ENCODE measurements at regions not wholly inside any gene's neighbourhood (a gene's known extent, or its start where the extent isn't known, plus 50 kb on each side); places are given as distances from the start of the nearest gene placed in this dataset.

- Histone ChIP-seq H3F3A (ENCODE audit: insufficient read depth, low read depth) (peaks cover 50% of the 10 kb centered on the region), H3K79me2 (ENCODE audit: low read depth) (no peaks in the 10 kb centered on the region), H3K4me3 (no peak overlapping the region), H2AFZ (no peak overlapping the region), H3K27me3 (ENCODE audit: insufficient read depth, low read depth) (no peaks in the 10 kb centered on the region), H3K9me3 (ENCODE audit: insufficient read depth, low read depth) (0 out of 2 replicates have a peak, but pooled peaks cover 9% of the 10 kb centered on the region), H3K36me3 (ENCODE audit: low read depth) (no peaks in the 10 kb centered on the region), H3K27ac (peak overlapping the region; percentile 88), H3K4me2 (peak overlapping the region; percentile 58), H3K9me2 (ENCODE audit: insufficient read depth) (no peaks in the 10 kb centered on the region), H3K4me1 (replicated peaks; ENCODE audit: insufficient read depth) (peaks cover 64% of the 10 kb centered on the region), H4K20me1 (ENCODE audit: insufficient read depth) (no peaks in the 10 kb centered on the region)
- ChIA-PET POLR2A (ENCODE audit: unreplicated experiment) (interaction anchor here (0.7 kb wide), 1 partner anchor 177 kb away, joined by 3 read pairs; no protein-coding TSS in a partner anchor), CTCF (no interaction called here)
- BruUV-seq (replicated peaks): no TSS peak
- intact Hi-C loops (cut with micrococcal nuclease; ENCODE audit: unreplicated experiment): loop anchor here (10.0 kb wide), 1 partner anchor 76 kb away; no protein-coding TSS in a partner anchor
- TF ChIP-seq CTCF (conservative IDR thresholded peaks at IDR 0.05): no peak
- no peak for TF ChIP-seq EZH2 (IDR thresholded peaks at IDR 0.05; ENCODE audit: low read depth)
- DNase-seq: no peak
Measured at GRCh38 chr12:124639122-124639806, 71.9 kb upstream of the NCOR2 start.

- no peak overlapping the region for H2AFZ ChIP-seq
- CTCF ChIA-PET: interaction anchor here (0.6 kb wide), 1 partner anchor 11 kb away, joined by 5 read pairs; no protein-coding TSS in a partner anchor
Measured at GRCh38 chr12:124637581-124637981, 70.2 kb upstream of the NCOR2 start.

GRCh38 chr12:124637163-124637562 is 69.8 kb upstream of the NCOR2 start:
- Histone ChIP-seq H3K79me2 (ENCODE audit: low read depth) (no peaks in the 10 kb centered on the region), H2AFZ (no peak overlapping the region), H3F3A (ENCODE audit: insufficient read depth, low read depth) (peaks cover 69% of the 10 kb centered on the region), H3K27ac (peak overlapping the region; percentile 96), H3K9me3 (ENCODE audit: insufficient read depth, low read depth) (0 out of 2 replicates have a peak, but pooled peaks cover 9% of the 10 kb centered on the region), H3K27me3 (ENCODE audit: insufficient read depth, low read depth) (no peaks in the 10 kb centered on the region), H3K9me2 (ENCODE audit: insufficient read depth) (no peaks in the 10 kb centered on the region), H3K36me3 (ENCODE audit: low read depth) (no peaks in the 10 kb centered on the region), H3K4me3 (no peak overlapping the region), H3K4me1 (replicated peaks; ENCODE audit: insufficient read depth) (peaks cover 85% of the 10 kb centered on the region), H3K4me2 (peak overlapping the region; percentile 64), H4K20me1 (ENCODE audit: insufficient read depth) (no peaks in the 10 kb centered on the region)
- ChIA-PET CTCF (no interaction called here), POLR2A (ENCODE audit: unreplicated experiment) (interaction anchor here (0.6 to 0.8 kb wide), 2 partner anchors 11 kb away, joined by 5 to 8 read pairs; no protein-coding TSS in a partner anchor)
- intact Hi-C loops (cut with micrococcal nuclease; ENCODE audit: unreplicated experiment): loop anchor here (1.0 to 10.0 kb wide), 4 partner anchors 28 to 78 kb away; no protein-coding TSS in a partner anchor
- no TSS peak for BruUV-seq (replicated peaks)
- DNase-seq: no peak
- no peak for TF ChIP-seq EZH2 (IDR thresholded peaks at IDR 0.05; ENCODE audit: low read depth)
- TF ChIP-seq CTCF (conservative IDR thresholded peaks at IDR 0.05): no peak

More at GRCh38 chr12:124637581-124637981, 70.2 kb upstream of the NCOR2 start:
- no peak for TF ChIP-seq EZH2 (IDR thresholded peaks at IDR 0.05; ENCODE audit: low read depth)
- no peak for TF ChIP-seq CTCF (conservative IDR thresholded peaks at IDR 0.05)
- no peaks in the 10 kb centered on the region for H3K79me2 ChIP-seq (ENCODE audit: low read depth)
- H3K4me3 ChIP-seq: no peak overlapping the region
- BruUV-seq (replicated peaks): no TSS peak
- 0 out of 2 replicates have a peak, but pooled peaks cover 9% of the 10 kb centered on the region for H3K9me3 ChIP-seq (ENCODE audit: insufficient read depth, low read depth)
- peaks cover 81% of the 10 kb centered on the region for H3K4me1 ChIP-seq (replicated peaks; ENCODE audit: insufficient read depth)
- no peaks in the 10 kb centered on the region for H3K36me3 ChIP-seq (ENCODE audit: low read depth)
- POLR2A ChIA-PET (ENCODE audit: unreplicated experiment): interaction anchor here (0.6 to 0.8 kb wide), 2 partner anchors 11 to 12 kb away, joined by 5 to 8 read pairs; no protein-coding TSS in a partner anchor
- peak overlapping the region; percentile 64 for H3K4me2 ChIP-seq
- peak; percentile 64 to 90 for DNase-seq
- intact Hi-C loops (cut with micrococcal nuclease; ENCODE audit: unreplicated experiment): loop anchor here (1.0 to 10.0 kb wide), 4 partner anchors 28 to 77 kb away; no protein-coding TSS in a partner anchor
- no peaks in the 10 kb centered on the region for H4K20me1 ChIP-seq (ENCODE audit: insufficient read depth)
- H3K27me3 ChIP-seq (ENCODE audit: insufficient read depth, low read depth): no peaks in the 10 kb centered on the region
- H3F3A ChIP-seq (ENCODE audit: insufficient read depth, low read depth): peaks cover 65% of the 10 kb centered on the region
- peak overlapping the region; percentile 96 for H3K27ac ChIP-seq
- H3K9me2 ChIP-seq (ENCODE audit: insufficient read depth): no peaks in the 10 kb centered on the region
